Endothelial cell of umbilical vein (primary cell): ENCODE measurements at regions not wholly inside any gene's neighbourhood (a gene's known extent, or its start where the extent isn't known, plus 50 kb on each side); places are given as distances from the start of the nearest gene placed in this dataset.

Experiments used
- CTCF ChIP-seq, 2 donors: IDR thresholded peaks; 1 replicate in 1 of 2; 2 replicates in 1 of 2; pipeline ENCODE4 v1.5.1; 2011; ENCODE audit warnings: low read length in 2 of 2, mild to moderate bottlenecking in 2 of 2, moderate library complexity in 2 of 2, control low read depth in 1 of 2, inconsistent platforms in 1 of 2, low read depth in 1 of 2; ENCODE audit not compliant: insufficient read depth in 1 of 2; ENCODE audit errors: extremely low read depth in 1 of 2
- EZH2 ChIP-seq: IDR thresholded peaks from 2 replicates; pipeline ENCODE4 v1.6.1; 2012; ENCODE audit warnings: borderline replicate concordance, low read depth, mild to moderate bottlenecking, moderate library complexity, low read length, inconsistent platforms; ENCODE audit not compliant: severe bottlenecking
- FOS ChIP-seq: IDR thresholded peaks from 2 replicates; pipeline ENCODE4 v1.6.1; 2011; ENCODE audit warnings: mild to moderate bottlenecking, low read length, moderate library complexity, borderline replicate concordance; ENCODE audit not compliant: insufficient read depth
- JUN ChIP-seq: IDR thresholded peaks from 2 replicates; pipeline ENCODE4 v1.6.1; 2011; ENCODE audit warnings: borderline replicate concordance, low read depth; ENCODE audit not compliant: insufficient read length, insufficient read depth
- MAX ChIP-seq: IDR thresholded peaks from 2 replicates; pipeline ENCODE4 v1.6.1; 2011; ENCODE audit not compliant: insufficient read depth, insufficient read length
- MYC ChIP-seq: IDR thresholded peaks from one replicate; pipeline ENCODE4 v1.6.1; 2011; ENCODE audit warnings: mild to moderate bottlenecking, low read depth, low read length
- POLR2A ChIP-seq: IDR thresholded peaks from 2 replicates; pipeline ENCODE4 v1.6.1; 2012; ENCODE audit warnings: low read depth, mild to moderate bottlenecking, control low read depth, low read length
- POLR2AphosphoS5 ChIP-seq: IDR thresholded peaks from 2 replicates; pipeline ENCODE4 v1.6.1; 2012; ENCODE audit warnings: low read depth, mild to moderate bottlenecking, control low read depth, low read length, moderate library complexity; ENCODE audit not compliant: insufficient read depth

GRCh38 chr2:217634871-217635270, 367.9 kb downstream of the TNS1 start:
- no peak for TF ChIP-seq CTCF (IDR thresholded peaks at IDR 0.05; ENCODE audit: extremely low read depth in 1 of 2, insufficient read depth in 1 of 2, low read depth in 1 of 2, low read length in 2 of 2)
- TF ChIP-seq POLR2AphosphoS5 = no peak
- no peak for TF ChIP-seq POLR2A
- no peak for TF ChIP-seq EZH2
- no peak for TF ChIP-seq MAX
- no peak for TF ChIP-seq JUN
- TF ChIP-seq MYC = no peak
- TF ChIP-seq FOS = no peak
